ENCODE measurements at regions not wholly inside any gene's neighbourhood (a gene's known extent, or its start where the extent isn't known, plus 50 kb on each side); places are given as distances from the start of the nearest gene placed in this dataset.

DNA sequence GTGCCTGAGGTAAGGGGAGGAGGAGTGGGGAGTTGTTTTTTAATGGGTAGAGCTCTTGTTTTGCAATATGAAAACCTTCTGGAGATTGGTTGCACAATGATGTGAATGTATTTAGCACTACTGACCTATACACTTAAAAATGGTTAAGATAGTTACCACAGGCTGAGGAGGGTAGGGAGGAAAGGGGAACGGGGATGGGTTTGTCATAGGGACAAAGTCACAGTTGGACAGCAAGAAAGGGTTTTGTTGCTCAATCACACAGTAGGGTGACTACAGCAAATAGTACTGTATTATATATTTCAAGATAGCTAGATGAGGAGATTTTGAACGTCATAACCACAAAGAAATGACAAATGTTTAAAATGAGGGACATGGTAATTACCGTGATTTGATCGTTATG, 1562.4 kb downstream of the AACS start:
- no peak overlapping the region for H3K27ac Mint-ChIP-seq
- no peaks in the 10 kb centered on the region for H3K36me3 Mint-ChIP-seq (ENCODE audit: low read depth)
- intact Hi-C loops (cut with micrococcal nuclease): no loop called here
- no peak for DNase-seq (ENCODE audit: low spot score)
- H3K27me3 Mint-ChIP-seq (ENCODE audit: insufficient read depth): no peaks in the 10 kb centered on the region
- H3K4me3 Mint-ChIP-seq: no peak overlapping the region
- peaks cover 3% of the 10 kb centered on the region for H3K9me3 Mint-ChIP-seq
- H3K4me1 Mint-ChIP-seq (ENCODE audit: low read depth): no peaks in the 10 kb centered on the region

DNA sequence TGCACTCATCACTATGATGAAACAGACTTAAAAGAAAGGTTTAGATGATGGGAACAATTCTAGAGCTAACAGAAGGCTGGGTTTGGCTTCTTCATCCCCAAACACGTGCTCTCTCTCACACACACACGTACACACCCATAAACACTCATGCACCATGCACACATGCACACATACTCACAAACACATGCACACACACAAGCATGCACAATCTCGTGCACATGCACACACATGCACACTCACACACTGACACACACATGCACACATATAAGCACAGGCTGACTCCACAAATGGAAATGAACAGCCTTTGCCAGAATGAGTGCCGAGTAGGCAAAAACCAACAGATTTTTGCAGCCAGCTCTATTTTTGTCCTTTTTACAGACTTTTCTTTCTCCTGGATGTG, 1571.6 kb downstream of the AACS start:
- Mint-ChIP-seq H3K27me3 (ENCODE audit: insufficient read depth) (no peaks in the 10 kb centered on the region), H3K27ac (no peak overlapping the region), H3K4me1 (ENCODE audit: low read depth) (no peaks in the 10 kb centered on the region), H3K36me3 (ENCODE audit: low read depth) (no peaks in the 10 kb centered on the region), H3K9me3 (peaks cover 26% of the 10 kb centered on the region), H3K4me3 (no peak overlapping the region)
- intact Hi-C loops (cut with micrococcal nuclease): no loop called here
- DNase-seq (ENCODE audit: low spot score): no peak

DNA sequence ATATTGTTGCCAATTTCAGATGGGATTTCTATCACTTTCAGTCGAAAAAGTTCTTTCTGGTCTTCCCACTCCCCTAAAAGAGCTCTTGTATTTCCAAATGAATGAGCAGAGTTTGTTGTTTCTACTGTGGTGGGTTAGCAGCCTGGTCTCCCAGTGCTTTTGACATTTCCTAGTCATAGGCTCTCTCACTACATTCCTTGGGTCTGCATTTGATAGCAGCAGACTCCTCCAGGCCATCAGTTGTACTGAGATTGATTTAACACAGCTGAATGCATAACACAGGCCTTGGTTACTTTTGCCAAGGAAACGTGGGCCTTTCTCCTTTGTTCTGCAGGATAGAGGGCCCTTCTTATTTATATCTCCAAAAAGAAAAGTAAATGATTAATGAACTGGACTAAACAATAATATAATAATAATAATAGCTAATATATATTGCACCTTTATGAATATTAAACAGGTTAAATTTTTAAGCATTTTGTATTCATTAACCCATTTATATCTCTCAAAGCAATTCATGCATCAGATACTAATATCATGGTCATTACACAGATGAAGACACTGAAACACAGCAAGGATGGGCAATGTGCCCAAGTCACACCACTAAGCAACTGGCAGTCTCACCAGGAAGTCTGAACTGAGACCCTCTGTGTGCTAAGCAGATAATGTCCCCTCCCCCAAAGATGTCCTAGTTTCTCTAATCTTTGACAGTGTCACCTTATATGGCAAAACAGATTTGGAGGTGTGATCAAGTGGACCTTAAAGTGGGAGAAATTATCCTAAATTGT, 1579.2 kb downstream of the AACS start:
- Mint-ChIP-seq H3K9me3 (peaks cover 26% of the 10 kb centered on the region), H3K27ac (no peak overlapping the region), H3K36me3 (ENCODE audit: low read depth) (no peaks in the 10 kb centered on the region), H3K27me3 (ENCODE audit: insufficient read depth) (no peaks in the 10 kb centered on the region), H3K4me3 (no peak overlapping the region), H3K4me1 (ENCODE audit: low read depth) (no peaks in the 10 kb centered on the region)
- intact Hi-C loops (cut with micrococcal nuclease): no loop called here
- DNase-seq (ENCODE audit: low spot score): no peak

DNA sequence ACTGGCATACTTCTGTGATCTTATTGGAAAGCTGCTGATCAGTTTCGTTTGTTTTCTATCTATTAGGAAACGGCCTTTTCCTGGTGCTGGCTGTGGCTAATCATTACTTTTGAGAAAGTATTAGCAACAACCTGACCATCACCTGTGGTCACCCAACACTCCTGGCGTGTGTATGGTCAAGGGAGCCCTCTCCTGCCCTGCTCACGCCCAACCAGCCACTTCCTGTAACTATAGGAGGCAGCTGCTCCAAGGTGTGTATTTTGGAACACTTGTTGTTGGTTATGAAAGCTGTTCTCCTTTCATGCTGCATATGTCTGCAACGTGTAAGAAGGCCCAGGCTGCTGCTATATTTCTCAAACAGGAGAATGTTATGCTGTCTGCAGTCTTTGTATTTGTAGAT, 1582.8 kb downstream of the AACS start:
- H3K4me3 Mint-ChIP-seq: no peak overlapping the region

DNA sequence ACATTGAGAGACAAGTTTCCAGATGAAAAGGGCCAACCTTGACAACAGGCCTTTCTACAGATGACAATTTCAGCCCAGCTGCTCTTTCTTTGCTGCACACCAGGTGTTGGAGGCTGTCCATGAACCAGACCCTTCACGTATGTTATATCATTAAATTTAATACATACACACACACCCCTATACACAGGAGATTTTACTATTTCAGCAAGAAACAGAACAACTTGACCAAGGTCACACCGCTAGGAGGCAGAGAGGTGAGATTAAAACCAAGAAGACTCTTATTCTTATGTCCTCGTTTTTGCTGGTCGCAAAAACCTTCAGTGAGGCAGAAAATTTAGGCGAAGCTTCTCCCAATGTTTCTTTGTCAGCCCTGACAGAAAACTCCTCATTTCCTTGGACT, 1585.9 kb downstream of the AACS start:
- H3K36me3 Mint-ChIP-seq (ENCODE audit: low read depth): no peaks in the 10 kb centered on the region
- no peak for DNase-seq (ENCODE audit: low spot score)
- H3K4me1 Mint-ChIP-seq (ENCODE audit: low read depth): no peaks in the 10 kb centered on the region
- no peak overlapping the region for H3K4me3 Mint-ChIP-seq
- H3K27me3 Mint-ChIP-seq (ENCODE audit: insufficient read depth): no peaks in the 10 kb centered on the region
- no peak overlapping the region for H3K27ac Mint-ChIP-seq
- peaks cover 4% of the 10 kb centered on the region for H3K9me3 Mint-ChIP-seq
- intact Hi-C loops (cut with micrococcal nuclease): no loop called here

More for the DNA sequence above, 1582.8 kb downstream of the AACS start:
- no peak for DNase-seq (ENCODE audit: low spot score)
- no peak overlapping the region for H3K27ac Mint-ChIP-seq
- intact Hi-C loops (cut with micrococcal nuclease): no loop called here
- H3K4me1 Mint-ChIP-seq (ENCODE audit: low read depth): no peaks in the 10 kb centered on the region
- no peaks in the 10 kb centered on the region for H3K36me3 Mint-ChIP-seq (ENCODE audit: low read depth)
- peaks cover 8% of the 10 kb centered on the region for H3K9me3 Mint-ChIP-seq
- no peaks in the 10 kb centered on the region for H3K27me3 Mint-ChIP-seq (ENCODE audit: insufficient read depth)

DNA sequence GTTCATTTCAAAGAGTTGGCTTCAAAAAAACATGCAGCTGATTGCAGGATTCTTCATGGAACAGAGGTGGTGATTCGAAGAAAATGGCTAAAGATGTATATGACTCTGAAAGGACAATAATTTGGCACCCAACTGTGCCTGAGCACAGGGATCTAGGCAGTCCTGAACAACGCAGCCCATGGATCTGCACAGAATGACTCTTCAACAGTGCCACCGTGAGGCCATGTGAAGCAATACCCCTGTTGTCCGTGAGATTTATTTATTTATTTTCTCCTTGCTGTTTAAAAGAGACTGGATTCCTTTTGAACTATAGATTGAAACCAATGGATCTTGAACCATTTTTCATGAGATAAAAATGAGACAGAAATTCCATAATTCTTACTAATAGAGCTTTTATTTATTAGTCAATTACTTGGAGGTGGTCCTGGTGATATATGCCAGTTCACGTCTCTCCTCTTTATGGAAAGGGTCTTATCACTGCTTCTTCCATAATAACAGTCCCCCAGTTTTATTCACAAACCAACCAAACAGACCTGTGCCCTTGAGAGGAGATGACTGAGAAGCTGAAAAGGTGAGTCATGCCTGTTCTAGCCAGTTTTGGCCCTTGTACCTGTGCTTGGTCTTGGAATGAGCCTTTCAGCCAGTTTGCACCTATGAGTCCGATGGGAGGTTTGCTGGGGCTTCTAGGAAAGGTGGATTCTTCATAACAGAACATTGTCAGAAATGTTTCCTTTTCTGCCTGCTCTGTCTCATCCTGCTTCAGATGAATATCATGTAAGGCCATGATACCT, 1598.3 kb downstream of the AACS start:
- Mint-ChIP-seq H3K4me1 (ENCODE audit: low read depth) (no peaks in the 10 kb centered on the region), H3K36me3 (ENCODE audit: low read depth) (no peaks in the 10 kb centered on the region), H3K4me3 (no peak overlapping the region), H3K27ac (no peak overlapping the region), H3K27me3 (ENCODE audit: insufficient read depth) (no peaks in the 10 kb centered on the region), H3K9me3 (peaks cover 20% of the 10 kb centered on the region)
- DNase-seq (ENCODE audit: low spot score): no peak
- intact Hi-C loops (cut with micrococcal nuclease): loop anchor here (5.0 kb wide), 1 partner anchor 591 kb away; no protein-coding TSS in a partner anchor

DNA sequence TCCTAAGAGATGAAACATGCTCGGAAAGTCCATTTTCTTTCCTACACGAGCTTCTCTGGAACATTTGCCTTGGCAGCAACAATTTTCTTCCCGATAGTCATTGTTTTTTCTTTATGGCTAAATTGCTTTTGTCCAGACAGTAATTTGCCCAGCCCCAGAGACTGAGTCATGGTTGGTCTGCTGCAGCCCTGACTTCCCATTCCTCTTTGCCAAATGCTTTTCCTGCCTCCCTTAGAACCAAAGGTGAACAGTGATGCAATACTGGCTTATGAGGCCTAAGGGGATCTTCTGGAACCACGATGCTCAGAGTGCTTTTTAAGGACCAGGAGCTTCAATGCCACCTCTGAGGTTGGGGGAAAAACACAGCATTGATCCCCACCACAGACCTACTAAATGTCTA, 1599.6 kb upstream of the TMEM132C start:
- intact Hi-C loops (cut with micrococcal nuclease): no loop called here
- Mint-ChIP-seq H3K36me3 (ENCODE audit: low read depth) (no peaks in the 10 kb centered on the region), H3K4me1 (ENCODE audit: low read depth) (no peaks in the 10 kb centered on the region), H3K4me3 (no peak overlapping the region), H3K27ac (no peak overlapping the region), H3K9me3 (peaks cover 9% of the 10 kb centered on the region), H3K27me3 (ENCODE audit: insufficient read depth) (no peaks in the 10 kb centered on the region)
- no peak for DNase-seq (ENCODE audit: low spot score)

DNA sequence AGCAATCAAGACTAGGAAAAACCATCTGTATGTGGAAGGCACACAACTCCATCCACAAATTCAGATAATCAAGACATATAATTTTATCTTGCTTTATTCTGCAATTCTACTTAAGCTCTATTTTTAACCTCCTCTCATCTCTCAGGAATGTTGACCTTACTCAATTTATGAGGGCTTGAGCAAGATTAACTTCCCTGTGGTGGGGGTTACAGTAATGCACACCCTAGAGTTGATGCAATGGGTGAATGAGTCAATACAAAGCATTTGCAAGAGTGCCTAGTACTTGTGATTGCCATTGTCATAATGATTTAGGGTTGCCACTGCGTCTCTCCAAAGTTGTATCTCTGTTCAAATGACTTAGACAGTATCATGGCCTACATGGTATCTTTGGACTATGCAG, 1598.4 kb upstream of the TMEM132C start:
- Mint-ChIP-seq H3K27me3 (ENCODE audit: insufficient read depth) (no peaks in the 10 kb centered on the region), H3K4me3 (no peak overlapping the region), H3K36me3 (ENCODE audit: low read depth) (no peaks in the 10 kb centered on the region), H3K27ac (no peak overlapping the region), H3K4me1 (ENCODE audit: low read depth) (no peaks in the 10 kb centered on the region), H3K9me3 (no peaks in the 10 kb centered on the region)
- no peak for DNase-seq (ENCODE audit: low spot score)
- intact Hi-C loops (cut with micrococcal nuclease): no loop called here

DNA sequence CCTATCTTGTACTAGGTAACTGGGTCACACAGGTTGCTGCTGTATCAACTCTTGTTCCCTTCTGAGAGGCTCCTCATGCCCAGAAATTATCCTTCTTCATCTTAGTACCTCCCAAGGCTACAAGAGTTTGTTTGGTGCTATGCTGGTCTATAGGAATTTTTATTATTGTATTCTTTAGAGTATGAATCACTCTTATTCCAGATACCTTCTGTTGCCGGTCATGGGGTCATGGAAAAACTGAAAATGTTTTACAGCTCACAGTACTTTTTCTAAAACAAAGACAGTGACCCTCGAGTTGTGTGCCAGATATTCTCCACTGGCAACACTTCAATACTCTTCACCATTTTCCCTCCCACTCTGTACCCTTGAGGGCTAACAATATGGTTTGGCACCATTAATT, 1598.0 kb upstream of the TMEM132C start:
- Mint-ChIP-seq H3K4me3 (no peak overlapping the region), H3K9me3 (no peaks in the 10 kb centered on the region), H3K4me1 (ENCODE audit: low read depth) (no peaks in the 10 kb centered on the region), H3K36me3 (ENCODE audit: low read depth) (no peaks in the 10 kb centered on the region), H3K27me3 (ENCODE audit: insufficient read depth) (no peaks in the 10 kb centered on the region), H3K27ac (no peak overlapping the region)
- no peak for DNase-seq (ENCODE audit: low spot score)
- intact Hi-C loops (cut with micrococcal nuclease): no loop called here

DNA sequence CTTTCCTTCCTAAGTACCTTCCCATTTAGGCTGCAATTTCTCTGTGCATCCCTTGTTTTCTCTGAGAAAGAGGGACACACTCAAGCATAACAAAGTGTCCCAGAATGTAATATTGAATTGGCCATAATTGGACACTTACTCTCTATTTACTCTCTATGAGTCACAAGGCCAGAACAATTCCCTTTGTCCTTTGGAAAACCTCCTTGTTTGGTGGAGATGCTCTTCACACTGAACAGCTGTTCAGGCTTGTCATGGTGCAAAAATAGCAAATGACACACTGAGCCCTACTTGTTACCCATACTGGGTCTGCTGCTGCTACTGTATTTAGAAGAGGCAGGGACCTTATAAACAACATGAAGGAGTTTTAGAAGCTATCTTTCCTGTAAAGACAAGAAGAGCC, 1590.5 kb upstream of the TMEM132C start:
- no peak for DNase-seq (ENCODE audit: low spot score)
- peaks cover 3% of the 10 kb centered on the region for H3K27me3 Mint-ChIP-seq (ENCODE audit: insufficient read depth)
- H3K36me3 Mint-ChIP-seq (ENCODE audit: low read depth): no peaks in the 10 kb centered on the region
- no peak overlapping the region for H3K4me3 Mint-ChIP-seq
- intact Hi-C loops (cut with micrococcal nuclease): no loop called here
- H3K9me3 Mint-ChIP-seq: peaks cover 7% of the 10 kb centered on the region
- H3K4me1 Mint-ChIP-seq (ENCODE audit: low read depth): no peaks in the 10 kb centered on the region
- no peak overlapping the region for H3K27ac Mint-ChIP-seq

DNA sequence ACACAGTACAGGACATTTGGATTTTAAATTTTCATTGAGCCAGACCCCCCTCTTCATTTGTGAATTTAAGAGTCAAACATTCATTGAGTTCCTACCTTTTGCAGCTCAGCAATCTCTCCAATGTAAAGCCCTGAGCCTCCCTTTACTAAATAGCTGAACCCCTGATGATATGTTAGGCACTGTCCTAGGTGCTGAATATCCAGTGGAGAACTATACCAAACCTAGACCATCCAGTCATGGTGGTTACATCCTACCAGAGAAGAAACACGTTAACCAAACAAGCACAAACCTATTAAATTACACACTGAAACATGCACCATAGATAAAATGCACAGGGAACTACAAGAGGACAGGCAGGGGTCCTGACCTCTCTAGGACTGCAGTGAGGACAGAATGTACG, 1585.3 kb upstream of the TMEM132C start:
- H3K27ac Mint-ChIP-seq: no peak overlapping the region
- no peak for DNase-seq (ENCODE audit: low spot score)

DNA sequence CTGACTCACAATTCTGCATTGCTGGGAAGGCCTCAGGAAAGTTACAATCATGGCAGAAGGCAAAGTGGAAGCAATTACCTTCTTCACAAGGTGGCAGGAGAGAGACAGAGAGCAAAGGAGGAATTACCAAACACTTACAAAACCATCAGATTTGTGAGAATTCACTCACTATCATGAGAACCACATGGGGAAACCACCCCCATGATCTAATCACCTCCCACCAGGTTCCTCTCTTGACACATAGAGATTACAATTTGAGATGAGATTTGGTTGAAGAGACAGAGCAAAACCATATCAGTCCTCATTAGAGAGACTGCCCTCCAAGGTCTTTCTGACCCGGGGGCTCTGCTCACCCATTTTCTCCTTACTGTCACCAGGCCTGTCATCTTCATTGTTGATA, 1582.3 kb upstream of the TMEM132C start:
- Mint-ChIP-seq H3K9me3 (peaks cover 3% of the 10 kb centered on the region), H3K4me1 (ENCODE audit: low read depth) (no peaks in the 10 kb centered on the region), H3K4me3 (no peak overlapping the region), H3K36me3 (ENCODE audit: low read depth) (no peaks in the 10 kb centered on the region), H3K27ac (no peak overlapping the region), H3K27me3 (ENCODE audit: insufficient read depth) (no peaks in the 10 kb centered on the region)
- intact Hi-C loops (cut with micrococcal nuclease): no loop called here
- no peak for DNase-seq (ENCODE audit: low spot score)

More for the DNA sequence above, 1585.3 kb upstream of the TMEM132C start:
- Mint-ChIP-seq H3K4me1 (ENCODE audit: low read depth) (no peaks in the 10 kb centered on the region), H3K36me3 (ENCODE audit: low read depth) (no peaks in the 10 kb centered on the region), H3K27me3 (ENCODE audit: insufficient read depth) (no peaks in the 10 kb centered on the region), H3K9me3 (peaks cover 10% of the 10 kb centered on the region), H3K4me3 (no peak overlapping the region)
- intact Hi-C loops (cut with micrococcal nuclease): no loop called here

DNA sequence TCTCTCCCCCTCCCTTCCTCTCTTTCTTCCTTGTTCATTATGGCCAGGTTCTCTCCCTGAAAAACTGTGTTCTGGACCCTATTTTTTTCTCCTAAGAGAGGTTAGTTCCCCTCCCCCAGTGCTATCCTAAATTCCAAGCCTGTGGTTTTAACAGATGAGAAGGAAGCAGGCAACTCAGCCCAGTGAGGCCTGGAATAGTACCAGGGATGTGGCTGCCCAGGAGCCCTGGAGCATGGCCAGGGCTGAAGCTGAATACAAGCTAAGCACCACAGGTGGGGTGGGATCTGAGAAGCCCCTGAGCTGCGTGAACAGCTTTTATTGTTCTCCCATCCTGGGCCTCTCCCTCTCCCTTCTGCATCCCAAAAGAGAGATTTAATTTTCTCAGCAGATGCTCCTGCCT, 1581.3 kb upstream of the TMEM132C start:
- DNase-seq (ENCODE audit: low spot score): no peak
- Mint-ChIP-seq H3K36me3 (ENCODE audit: low read depth) (no peaks in the 10 kb centered on the region), H3K27ac (no peak overlapping the region), H3K4me3 (no peak overlapping the region), H3K4me1 (ENCODE audit: low read depth) (no peaks in the 10 kb centered on the region), H3K9me3 (peaks cover 7% of the 10 kb centered on the region), H3K27me3 (ENCODE audit: insufficient read depth) (no peaks in the 10 kb centered on the region)
- intact Hi-C loops (cut with micrococcal nuclease): no loop called here
